ENCODE measurements at regions not wholly inside any gene's neighbourhood (a gene's known extent, or its start where the extent isn't known, plus 50 kb on each side); places are given as distances from the start of the nearest gene placed in this dataset.

GRCh38 chr5:85741972-85742371 lies 875.8 kb upstream of the COX7C start:
- H3K4me3 ChIP-seq (ENCODE audit: low read length), result no peak overlapping the region
- no peak overlapping the region for H3K4me2 ChIP-seq (ENCODE audit: low read length)
- no peak overlapping the region for H3K27ac ChIP-seq (ENCODE audit: low read length)
- no peaks in the 10 kb centered on the region for H3F3A ChIP-seq (ENCODE audit: insufficient read depth, low read length, poor library complexity, severe bottlenecking)
- no peak overlapping the region for H2AFZ ChIP-seq (ENCODE audit: low read depth, low read length)
- TF ChIP-seq EP300 (conservative IDR thresholded peaks at IDR 0.05; ENCODE audit: poor library complexity, severe bottlenecking) (no peak), TAF1 (IDR thresholded peaks at IDR 0.05; ENCODE audit: low read depth) (no peak), EZH2 (IDR thresholded peaks at IDR 0.05; ENCODE audit: borderline replicate concordance, insufficient read depth, low read length, poor library complexity, severe bottlenecking) (no peak)
- no peaks in the 10 kb centered on the region for H3K36me3 ChIP-seq (ENCODE audit: insufficient read depth, low read length)
- H4K20me1 ChIP-seq (ENCODE audit: insufficient read depth), result no peaks in the 10 kb centered on the region
- H3K27me3 ChIP-seq (ENCODE audit: insufficient read depth, low read depth, low read length), result no peaks in the 10 kb centered on the region
- no peaks in the 10 kb centered on the region for H3K79me2 ChIP-seq (replicated peaks; ENCODE audit: insufficient read depth, low read length)
- H3K9ac ChIP-seq (ENCODE audit: low read length), result no peak overlapping the region
- H3K9me3 ChIP-seq (ENCODE audit: low read length), result no peaks in the 10 kb centered on the region
- H3K9me2 ChIP-seq (ENCODE audit: insufficient read depth, low read length), result no peaks in the 10 kb centered on the region

- Histone ChIP-seq H3K9me3 (ENCODE audit: low read length) (no peaks in the 10 kb centered on the region), H3K4me2 (ENCODE audit: low read length) (no peak overlapping the region), H3K36me3 (ENCODE audit: insufficient read depth, low read length) (no peaks in the 10 kb centered on the region), H3K9me2 (ENCODE audit: insufficient read depth, low read length) (no peaks in the 10 kb centered on the region), H3K27me3 (ENCODE audit: insufficient read depth, low read depth, low read length) (no peaks in the 10 kb centered on the region), H3K79me2 (replicated peaks; ENCODE audit: insufficient read depth, low read length) (no peaks in the 10 kb centered on the region), H3F3A (ENCODE audit: insufficient read depth, low read length, poor library complexity, severe bottlenecking) (no peaks in the 10 kb centered on the region), H3K27ac (ENCODE audit: low read length) (no peak overlapping the region), H3K9ac (ENCODE audit: low read length) (no peak overlapping the region), H3K4me3 (ENCODE audit: low read length) (no peak overlapping the region), H4K20me1 (ENCODE audit: insufficient read depth) (no peaks in the 10 kb centered on the region), H2AFZ (ENCODE audit: low read depth, low read length) (no peak overlapping the region)
- TF ChIP-seq SMC3 (conservative IDR thresholded peaks at IDR 0.05; ENCODE audit: poor library complexity) (no peak), MXI1 (conservative IDR thresholded peaks at IDR 0.05; ENCODE audit: poor library complexity, severe bottlenecking) (no peak), EZH2 (IDR thresholded peaks at IDR 0.05; ENCODE audit: borderline replicate concordance, insufficient read depth, low read length, poor library complexity, severe bottlenecking) (no peak), REST (IDR thresholded peaks at IDR 0.05; ENCODE audit: borderline replicate concordance) (no peak), POLR2AphosphoS5 (IDR thresholded peaks at IDR 0.05) (no peak), EP300 (conservative IDR thresholded peaks at IDR 0.05; ENCODE audit: poor library complexity, severe bottlenecking) (no peak), TAF1 (IDR thresholded peaks at IDR 0.05; ENCODE audit: low read depth) (no peak), RAD21 (conservative IDR thresholded peaks at IDR 0.05) (no peak), CTCF (IDR thresholded peaks at IDR 0.05; ENCODE audit: poor library complexity, severe bottlenecking) (no peak)
Measured at GRCh38 chr5:85760519-85760918, 857.2 kb upstream of the COX7C start.

GRCh38 chr5:85769347-85769746 lies 848.4 kb upstream of the COX7C start:
- H3K27ac ChIP-seq (ENCODE audit: low read length), result no peak overlapping the region
- H3K27me3 ChIP-seq (ENCODE audit: insufficient read depth, low read depth, low read length), result no peaks in the 10 kb centered on the region
- H3K79me2 ChIP-seq (replicated peaks; ENCODE audit: insufficient read depth, low read length), result no peaks in the 10 kb centered on the region
- no peak overlapping the region for H3K4me3 ChIP-seq (ENCODE audit: low read length)
- H3K9me2 ChIP-seq (ENCODE audit: insufficient read depth, low read length), result no peaks in the 10 kb centered on the region
- no peak overlapping the region for H3K4me2 ChIP-seq (ENCODE audit: low read length)
- no peak overlapping the region for H2AFZ ChIP-seq (ENCODE audit: low read depth, low read length)
- H3F3A ChIP-seq (ENCODE audit: insufficient read depth, low read length, poor library complexity, severe bottlenecking), result no peaks in the 10 kb centered on the region
- H3K9ac ChIP-seq (ENCODE audit: low read length), result no peak overlapping the region
- H4K20me1 ChIP-seq (ENCODE audit: insufficient read depth), result no peaks in the 10 kb centered on the region
- no peak for TF ChIP-seq SMC3 (conservative IDR thresholded peaks at IDR 0.05; ENCODE audit: poor library complexity)
- no peak for TF ChIP-seq TAF1 (IDR thresholded peaks at IDR 0.05; ENCODE audit: low read depth)
- no peaks in the 10 kb centered on the region for H3K36me3 ChIP-seq (ENCODE audit: insufficient read depth, low read length)
- no peaks in the 10 kb centered on the region for H3K9me3 ChIP-seq (ENCODE audit: low read length)

All from neural cell (in vitro differentiated cells).